ENCODE measurements at regions not wholly inside any gene's neighbourhood (a gene's known extent, or its start where the extent isn't known, plus 50 kb on each side); places are given as distances from the start of the nearest gene placed in this dataset.
"Not testable (repeated sequence)": the region's sequence is repeated elsewhere in the genome, so short reads cannot be mapped to it uniquely, and the experiment has no call there.

- no peak for DNase-seq (ENCODE audit: low read depth in 3 of 3)
Measured at GRCh38 chr1:29633771-29634170, 397.4 kb downstream of the PTPRU start.

GRCh38 chr1:29632806-29633615 is 396.7 kb downstream of the PTPRU start:
- no peak for DNase-seq (ENCODE audit: low read depth in 3 of 3)

- no peak for DNase-seq (ENCODE audit: low read depth in 3 of 3)
Measured at GRCh38 chr1:29631836-29632805, 395.8 kb downstream of the PTPRU start.

- no peak for DNase-seq (ENCODE audit: low read depth in 3 of 3)
Measured at GRCh38 chr1:29631361-29631760, 395.0 kb downstream of the PTPRU start.

- no peak for DNase-seq (ENCODE audit: low read depth in 3 of 3)
Measured at GRCh38 chr1:29630756-29631155, 394.4 kb downstream of the PTPRU start.

GRCh38 chr1:29629814-29630516 is 393.6 kb downstream of the PTPRU start:
- no peak for DNase-seq (ENCODE audit: low read depth in 3 of 3)

- DNase-seq (ENCODE audit: low read depth in 3 of 3) = no peak
Measured at GRCh38 chr1:29629401-29629800, 393.1 kb downstream of the PTPRU start.

GRCh38 chr1:29628190-29628589 is 391.9 kb downstream of the PTPRU start:
- no peak for DNase-seq (ENCODE audit: low read depth in 3 of 3)

- DNase-seq (ENCODE audit: low read depth in 3 of 3) = no peak
Measured at GRCh38 chr1:29626726-29627125, 390.4 kb downstream of the PTPRU start.

GRCh38 chr1:29626066-29626465 is 389.7 kb downstream of the PTPRU start:
- no peak for DNase-seq (ENCODE audit: low read depth in 3 of 3)

GRCh38 chr1:29625084-29625420 is 388.7 kb downstream of the PTPRU start:
- DNase-seq (ENCODE audit: low read depth in 3 of 3) = no peak

- DNase-seq (ENCODE audit: low read depth in 3 of 3) = no peak
Measured at GRCh38 chr1:29624320-29625083, 388.2 kb downstream of the PTPRU start.

GRCh38 chr1:29623501-29623900 is 387.2 kb downstream of the PTPRU start:
- no peak for DNase-seq (ENCODE audit: low read depth in 3 of 3)

- no peak for DNase-seq (ENCODE audit: low read depth in 3 of 3)
Measured at GRCh38 chr1:29621826-29622435, 385.6 kb downstream of the PTPRU start.

GRCh38 chr1:29620631-29621030 is 384.3 kb downstream of the PTPRU start:
- no peak for DNase-seq (ENCODE audit: low read depth in 3 of 3)

GRCh38 chr1:29607236-29607635 is 370.9 kb downstream of the PTPRU start:
- DNase-seq (ENCODE audit: low read depth in 3 of 3) = no peak

- not testable (repeated sequence) for DNase-seq (ENCODE audit: low read depth in 3 of 3)
Measured at GRCh38 chr1:29604796-29605195, 368.5 kb downstream of the PTPRU start.

GRCh38 chr1:29603622-29604021 is 367.3 kb downstream of the PTPRU start:
- DNase-seq (ENCODE audit: low read depth in 3 of 3) = no peak

- DNase-seq (ENCODE audit: low read depth in 3 of 3) = no peak
Measured at GRCh38 chr1:29602203-29602602, 365.9 kb downstream of the PTPRU start.

- DNase-seq (ENCODE audit: low read depth in 3 of 3) = no peak
Measured at GRCh38 chr1:29601021-29601420, 364.7 kb downstream of the PTPRU start.

- no peak for DNase-seq (ENCODE audit: low read depth in 3 of 3)
Measured at GRCh38 chr1:29599826-29600225, 363.5 kb downstream of the PTPRU start.

Measured in stimulated activated CD4-positive, alpha-beta T cell treated with anti-CD3 and anti-CD28 coated beads, TNF-alpha, amount 100 ng/mL, for 48 hours (primary cell).